ENCODE measurements at regions not wholly inside any gene's neighbourhood (a gene's known extent, or its start where the extent isn't known, plus 50 kb on each side); places are given as distances from the start of the nearest gene placed in this dataset.
"Not testable (repeated sequence)": the region's sequence is repeated elsewhere in the genome, so short reads cannot be mapped to it uniquely, and the experiment has no call there.

DNA sequence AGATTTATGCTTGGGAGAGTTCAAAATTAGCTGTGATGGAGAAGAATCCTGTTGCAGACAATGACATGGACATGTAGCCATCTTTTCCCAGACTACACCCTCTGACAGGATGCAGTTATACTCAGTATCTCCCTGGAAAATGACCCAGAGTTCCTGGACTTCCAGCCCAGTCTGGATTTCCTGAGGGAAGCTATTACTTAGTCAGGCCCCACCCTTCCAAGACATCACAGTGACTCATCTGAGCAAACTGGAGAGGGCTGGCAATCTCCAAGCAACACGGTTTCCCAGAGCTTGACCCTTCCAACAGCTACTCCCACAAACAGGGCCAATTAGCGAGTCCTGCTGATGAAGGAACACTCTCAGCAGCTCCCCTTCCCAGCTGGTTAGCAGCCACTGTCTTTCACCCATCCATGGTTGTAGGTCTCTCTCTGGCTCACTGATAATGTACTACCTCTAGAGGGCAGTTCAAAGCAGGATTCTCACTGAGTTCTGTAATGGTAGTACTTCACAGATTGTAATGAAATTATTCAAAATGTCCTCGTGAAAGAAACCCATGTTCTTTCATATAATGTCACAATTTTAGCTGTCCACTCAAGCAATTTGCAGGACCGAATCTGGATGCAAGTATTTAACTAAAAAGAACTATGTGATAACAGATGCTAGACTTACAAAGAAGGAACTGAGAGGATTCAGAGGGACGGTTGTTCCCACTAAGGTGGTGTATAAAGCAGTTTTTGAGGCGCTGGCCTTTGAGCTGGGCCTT is 110.2 kb downstream of the MDH1 start:
- WGBS (ENCODE audit: low lambda C conversion rate, missing lambda C conversion rate) = 45% methylated on average over 6 of the region's 6 CpGs
- no peaks in the 10 kb centered on the region for H3K9me2 ChIP-seq (replicated peaks; ENCODE audit: insufficient read depth)
- peaks cover 5% of the 10 kb centered on the region for H3K4me1 ChIP-seq (ENCODE audit: insufficient read depth)
- peak overlapping the region; percentile 23 for H3K4me2 ChIP-seq
- H3K9me3 ChIP-seq (ENCODE audit: low read depth) = no peaks in the 10 kb centered on the region
- peak; percentile 79 for DNase-seq (ENCODE audit: low spot score)
- TF ChIP-seq, protein P1, sequence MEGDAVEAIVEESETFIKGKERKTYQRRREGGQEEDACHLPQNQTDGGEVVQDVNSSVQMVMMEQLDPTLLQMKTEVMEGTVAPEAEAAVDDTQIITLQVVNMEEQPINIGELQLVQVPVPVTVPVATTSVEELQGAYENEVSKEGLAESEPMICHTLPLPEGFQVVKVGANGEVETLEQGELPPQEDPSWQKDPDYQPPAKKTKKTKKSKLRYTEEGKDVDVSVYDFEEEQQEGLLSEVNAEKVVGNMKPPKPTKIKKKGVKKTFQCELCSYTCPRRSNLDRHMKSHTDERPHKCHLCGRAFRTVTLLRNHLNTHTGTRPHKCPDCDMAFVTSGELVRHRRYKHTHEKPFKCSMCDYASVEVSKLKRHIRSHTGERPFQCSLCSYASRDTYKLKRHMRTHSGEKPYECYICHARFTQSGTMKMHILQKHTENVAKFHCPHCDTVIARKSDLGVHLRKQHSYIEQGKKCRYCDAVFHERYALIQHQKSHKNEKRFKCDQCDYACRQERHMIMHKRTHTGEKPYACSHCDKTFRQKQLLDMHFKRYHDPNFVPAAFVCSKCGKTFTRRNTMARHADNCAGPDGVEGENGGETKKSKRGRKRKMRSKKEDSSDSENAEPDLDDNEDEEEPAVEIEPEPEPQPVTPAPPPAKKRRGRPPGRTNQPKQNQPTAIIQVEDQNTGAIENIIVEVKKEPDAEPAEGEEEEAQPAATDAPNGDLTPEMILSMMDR (IDR thresholded peaks at IDR 0.05; ENCODE audit: poor library complexity) = peak; percentile 57
- TF ChIP-seq EZH2 (IDR thresholded peaks at IDR 0.05; ENCODE audit: borderline replicate concordance) = no peak
- no peaks in the 10 kb centered on the region for H4K20me1 ChIP-seq (ENCODE audit: insufficient read depth, poor library complexity, severe bottlenecking)
- H3K36me3 ChIP-seq (replicated peaks; ENCODE audit: insufficient read depth, low read depth) = no peaks in the 10 kb centered on the region
- no peaks in the 10 kb centered on the region for H3K79me2 ChIP-seq
- peak overlapping the region; percentile 78 for H3K27ac ChIP-seq
- H3K27me3 ChIP-seq = no peaks in the 10 kb centered on the region
- H2AFZ ChIP-seq = peak overlapping the region; percentile 13
- H3K4me3 ChIP-seq = no peak overlapping the region

DNA sequence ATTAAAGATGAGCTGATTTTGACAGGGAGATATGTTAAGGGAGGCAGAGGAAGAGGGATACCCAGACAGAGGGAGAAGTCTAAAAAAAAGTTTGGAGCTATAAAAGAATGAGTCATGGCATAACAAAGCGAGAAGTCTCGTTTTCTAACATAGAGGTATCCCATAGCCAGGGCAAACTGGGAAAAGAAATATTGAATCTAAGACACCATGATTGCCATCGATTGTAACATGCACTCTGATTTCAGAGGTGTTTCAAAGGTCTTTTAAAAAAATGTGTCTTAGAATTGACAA is 110.7 kb downstream of the MDH1 start:
- H3K79me2 ChIP-seq = no peaks in the 10 kb centered on the region
- H3K9me2 ChIP-seq (replicated peaks; ENCODE audit: insufficient read depth) = no peaks in the 10 kb centered on the region
- no peak overlapping the region for H3K4me3 ChIP-seq
- H3K36me3 ChIP-seq (replicated peaks; ENCODE audit: insufficient read depth, low read depth) = no peaks in the 10 kb centered on the region
- 83% methylated on average over 3 of the region's 3 CpGs for WGBS (ENCODE audit: low lambda C conversion rate, missing lambda C conversion rate)
- H3K27ac ChIP-seq = peak overlapping the region; percentile 78
- no peaks in the 10 kb centered on the region for H3K9me3 ChIP-seq (ENCODE audit: low read depth)
- no peak for DNase-seq (ENCODE audit: low spot score)
- H4K20me1 ChIP-seq (ENCODE audit: insufficient read depth, poor library complexity, severe bottlenecking) = no peaks in the 10 kb centered on the region
- peaks cover 5% of the 10 kb centered on the region for H3K4me1 ChIP-seq (ENCODE audit: insufficient read depth)
- H3K4me2 ChIP-seq = peak overlapping the region; percentile 19
- TF ChIP-seq, protein P1 (IDR thresholded peaks at IDR 0.05; ENCODE audit: poor library complexity) = no peak
- TF ChIP-seq EZH2 (IDR thresholded peaks at IDR 0.05; ENCODE audit: borderline replicate concordance) (no peak), EZH2phosphoT487 (IDR thresholded peaks at IDR 0.05; ENCODE audit: low read depth, severe bottlenecking, unreplicated experiment) (no peak)
- no peak overlapping the region for H2AFZ ChIP-seq
- H3K27me3 ChIP-seq = no peaks in the 10 kb centered on the region

DNA sequence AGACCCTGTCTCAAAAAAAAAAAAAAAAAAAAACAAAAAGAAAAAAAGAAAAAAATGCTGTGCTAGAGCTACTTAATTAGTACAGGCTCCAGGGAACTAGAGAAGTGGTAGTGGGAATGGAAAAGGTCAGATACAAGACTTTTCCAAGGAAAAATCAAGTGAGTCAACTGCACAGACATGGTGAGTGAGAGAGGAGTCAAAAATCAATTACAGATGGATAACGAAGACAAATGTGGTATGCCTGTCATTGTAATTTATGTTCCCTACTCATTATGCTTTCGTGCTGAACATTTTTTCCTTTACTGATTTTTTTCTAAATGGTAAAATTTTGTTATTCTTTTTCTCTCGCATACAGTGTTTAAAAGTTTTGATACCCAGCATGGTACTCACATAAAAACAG is 111.5 kb downstream of the MDH1 start:
- Histone ChIP-seq H3K9me2 (replicated peaks; ENCODE audit: insufficient read depth) (no peaks in the 10 kb centered on the region), H3K27ac (no peak overlapping the region), H4K20me1 (ENCODE audit: insufficient read depth, poor library complexity, severe bottlenecking) (no peaks in the 10 kb centered on the region), H3K9me3 (ENCODE audit: low read depth) (no peaks in the 10 kb centered on the region), H3K4me3 (no peak overlapping the region), H3K36me3 (replicated peaks; ENCODE audit: insufficient read depth, low read depth) (no peaks in the 10 kb centered on the region), H3K4me2 (no peak overlapping the region), H3K27me3 (no peaks in the 10 kb centered on the region), H3K79me2 (no peaks in the 10 kb centered on the region), H2AFZ (no peak overlapping the region), H3K4me1 (ENCODE audit: insufficient read depth) (peaks cover 5% of the 10 kb centered on the region)
- DNase-seq (ENCODE audit: low spot score) = no peak
- 93% methylated on average over 3 of the region's 3 CpGs for WGBS (ENCODE audit: low lambda C conversion rate, missing lambda C conversion rate)
- no peak for TF ChIP-seq EZH2phosphoT487 (IDR thresholded peaks at IDR 0.05; ENCODE audit: low read depth, severe bottlenecking, unreplicated experiment)
- no peak for TF ChIP-seq EZH2 (IDR thresholded peaks at IDR 0.05; ENCODE audit: borderline replicate concordance)
- TF ChIP-seq, protein P1 (IDR thresholded peaks at IDR 0.05; ENCODE audit: poor library complexity) = no peak

DNA sequence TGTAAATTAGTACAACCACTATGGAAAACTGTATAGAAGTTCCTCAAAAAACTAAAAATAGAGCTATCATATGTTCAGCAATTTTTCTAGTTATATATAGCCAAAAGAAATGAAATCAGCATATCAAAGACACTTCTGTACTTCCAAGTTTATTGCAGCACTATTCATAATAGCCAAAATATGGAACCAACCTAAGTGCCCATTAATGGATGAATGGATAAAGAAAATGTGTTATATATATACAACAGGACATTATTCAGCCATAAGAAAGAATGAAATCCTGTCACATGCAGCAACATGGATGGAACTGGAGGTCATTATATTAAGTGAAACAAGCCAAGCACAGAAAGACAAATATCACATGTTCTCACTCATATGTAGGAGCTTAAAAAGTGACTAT is 112.6 kb downstream of the MDH1 start:
- Histone ChIP-seq H3K4me2 (no peak overlapping the region), H4K20me1 (ENCODE audit: insufficient read depth, poor library complexity, severe bottlenecking) (no peaks in the 10 kb centered on the region), H2AFZ (no peak overlapping the region), H3K4me1 (ENCODE audit: insufficient read depth) (peaks cover 5% of the 10 kb centered on the region), H3K27ac (no peak overlapping the region), H3K36me3 (replicated peaks; ENCODE audit: insufficient read depth, low read depth) (no peaks in the 10 kb centered on the region), H3K27me3 (no peaks in the 10 kb centered on the region), H3K9me3 (ENCODE audit: low read depth) (no peaks in the 10 kb centered on the region), H3K4me3 (no peak overlapping the region), H3K9me2 (replicated peaks; ENCODE audit: insufficient read depth) (no peaks in the 10 kb centered on the region), H3K79me2 (no peaks in the 10 kb centered on the region)
- no peak for DNase-seq (ENCODE audit: low spot score)
- no peak for TF ChIP-seq EZH2phosphoT487 (IDR thresholded peaks at IDR 0.05; ENCODE audit: low read depth, severe bottlenecking, unreplicated experiment)
- TF ChIP-seq, protein P1 (IDR thresholded peaks at IDR 0.05; ENCODE audit: poor library complexity) = no peak
- TF ChIP-seq EZH2 (IDR thresholded peaks at IDR 0.05; ENCODE audit: borderline replicate concordance) = no peak

DNA sequence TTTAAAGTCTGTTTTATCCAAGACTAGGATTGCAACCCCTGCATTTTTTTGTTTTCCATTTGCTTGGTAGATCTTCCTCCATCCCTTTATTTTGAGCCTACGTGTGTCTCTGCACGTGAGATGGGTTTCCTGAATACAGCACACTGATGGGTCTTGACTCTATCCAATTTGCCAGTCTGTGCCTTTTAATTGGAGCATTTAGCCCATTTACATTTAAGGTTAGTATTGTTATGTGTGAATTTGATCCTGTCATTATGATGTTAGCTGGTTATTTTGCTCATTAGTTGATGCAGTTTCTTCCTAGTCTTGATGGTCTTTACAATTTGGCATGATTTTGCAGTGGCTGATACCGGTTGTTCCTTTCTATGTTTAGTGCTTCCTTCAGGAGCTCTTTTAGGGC is 117.3 kb downstream of the MDH1 start:
- H4K20me1 ChIP-seq (ENCODE audit: insufficient read depth, poor library complexity, severe bottlenecking); H3K9me2 ChIP-seq (replicated peaks; ENCODE audit: insufficient read depth); H3K4me1 ChIP-seq (ENCODE audit: insufficient read depth); DNase-seq (ENCODE audit: low spot score); H3K36me3 ChIP-seq (replicated peaks; ENCODE audit: insufficient read depth, low read depth); H2AFZ ChIP-seq; H3K79me2 ChIP-seq; H3K4me3 ChIP-seq; H3K27me3 ChIP-seq; H3K4me2 ChIP-seq; H3K9me3 ChIP-seq (ENCODE audit: low read depth); H3K27ac ChIP-seq: not testable (repeated sequence)
- WGBS (ENCODE audit: low lambda C conversion rate, missing lambda C conversion rate) = 92% methylated on average over 3 of the region's 3 CpGs

All from hepatocyte (in vitro differentiated cells).